ENCODE measurements at regions not wholly inside any gene's neighbourhood (a gene's known extent, or its start where the extent isn't known, plus 50 kb on each side); places are given as distances from the start of the nearest gene placed in this dataset.

GRCh38 chr16:60563166-60563565, 1473.1 kb downstream of the CDH8 start:
- TF ChIP-seq CTCF (IDR thresholded peaks at IDR 0.05), result no peak
- no peak for TF ChIP-seq POLR2A (IDR thresholded peaks at IDR 0.05)
